PC-3 (cell line): ENCODE measurements at regions not wholly inside any gene's neighbourhood (a gene's known extent, or its start where the extent isn't known, plus 50 kb on each side); places are given as distances from the start of the nearest gene placed in this dataset.

ENCODE experiments used
- ATAC-seq: fragments of 200-7000 bp; cut with Tn5 transposase; 2 replicates; pipeline ENCODE4 v1.9.1; 2020; ENCODE audit warnings: mild to moderate bottlenecking, moderate library complexity
- BruUV-seq: library from RNA; stranded (reverse); fragments of 400-500 nt; replicated peaks from 2 replicates; lab custom pipeline; 2021; lab: Mats Ljungman, UMichigan
- CTCF ChIA-PET: fragments of 300-600 bp; sonication (Branson Sonifier 250); formaldehyde crosslinking; loops from one replicate; lab custom pipeline; 2022; ENCODE audit warnings: antibody characterized with exemption; lab: Charles Lee
- POLR2A ChIA-PET: fragments of 300-600 bp; sonication (Branson Sonifier 250); formaldehyde crosslinking; loops from one replicate; lab custom pipeline; 2022; ENCODE audit warnings: antibody characterized with exemption; ENCODE audit not compliant: unreplicated experiment; lab: Charles Lee
- DNase-seq: peaks from one replicate; pipeline ENCODE4 v3.0.0-alpha.2; 2015
- H2AFZ ChIP-seq: fragments of 300-600 bp; sonication (generic); 2 replicates; pipeline ENCODE4 v1.6.0; 2016; ENCODE audit warnings: antibody characterized with exemption, low read length
- H3F3A ChIP-seq: fragments of 300-600 bp; sonication (generic); one replicate; pipeline ENCODE4 v1.6.0; 2017; ENCODE audit warnings: antibody characterized with exemption, low read length, control low read depth, mild to moderate bottlenecking; ENCODE audit not compliant: unreplicated experiment
- H3K27ac ChIP-seq: fragments of 300-600 bp; sonication (generic); 2 replicates; pipeline ENCODE4 v1.5.1; 2016; ENCODE audit warnings: mild to moderate bottlenecking, low read length
- H3K27me3 ChIP-seq: fragments of 300-600 bp; sonication (generic); 2 replicates; pipeline ENCODE4 v1.6.1; 2016; ENCODE audit warnings: low read length, mixed read lengths
- H3K36me3 ChIP-seq: fragments of 300-600 bp; sonication (generic); 2 replicates; pipeline ENCODE4 v1.6.1; 2016; ENCODE audit warnings: low read depth, mixed run types, low read length, mixed read lengths
- H3K4me1 ChIP-seq: fragments of 300-600 bp; sonication (generic); 2 replicates; pipeline ENCODE4 v1.5.1; 2016; ENCODE audit warnings: low read length; ENCODE audit not compliant: insufficient read depth
- H3K4me2 ChIP-seq: fragments of 300-600 bp; sonication (generic); 2 replicates; pipeline ENCODE4 v1.6.0; 2016; ENCODE audit warnings: low read length
- H3K4me3 ChIP-seq: fragments of 300-600 bp; sonication (generic); 2 replicates; pipeline ENCODE4 v1.5.1; 2016; ENCODE audit warnings: mild to moderate bottlenecking, low read length, mixed read lengths
- H3K79me2 ChIP-seq: fragments of 300-600 bp; sonication (generic); 2 replicates; pipeline ENCODE4 v1.6.1; 2017; ENCODE audit warnings: low read length, mixed read lengths
- H3K9ac ChIP-seq: fragments of 300-600 bp; sonication (generic); 2 replicates; pipeline ENCODE4 v1.6.0; 2016; ENCODE audit warnings: mild to moderate bottlenecking, low read length
- H3K9me2 ChIP-seq: fragments of 300-600 bp; sonication (generic); replicated peaks from 2 replicates; pipeline ENCODE4 v1.6.1; 2016; ENCODE audit warnings: mixed run types, low read length, mixed read lengths
- H3K9me3 ChIP-seq: fragments of 300-600 bp; sonication (generic); 2 replicates; pipeline ENCODE4 v1.6.1; 2016; ENCODE audit warnings: low read length, mixed read lengths
- H4K20me1 ChIP-seq: fragments of 300-600 bp; sonication (generic); 2 replicates; pipeline ENCODE4 v1.6.1; 2016; ENCODE audit warnings: low read length, mixed read lengths
- CTCF ChIP-seq: fragments of 300-600 bp; sonication (generic); conservative IDR thresholded peaks from 2 replicates; pipeline ENCODE4 v1.5.1; 2017; ENCODE audit warnings: antibody characterized with exemption, low read depth, mild to moderate bottlenecking, low read length
- EZH2 ChIP-seq: fragments of 300-600 bp; sonication (generic); IDR thresholded peaks from one replicate; pipeline ENCODE4 v1.6.1; 2017; ENCODE audit warnings: antibody characterized with exemption, mild to moderate bottlenecking, low read length; ENCODE audit not compliant: unreplicated experiment
- EZH2phosphoT487 ChIP-seq: fragments of 300-600 bp; sonication (generic); IDR thresholded peaks from 2 replicates; pipeline ENCODE4 v1.6.1; 2018; ENCODE audit warnings: mild to moderate bottlenecking, antibody characterized with exemption, low read length, borderline replicate concordance
- intact Hi-C: fragments of 100-400 bp; cut with micrococcal nuclease; formaldehyde crosslinking; loops from 2 replicates; pipeline ENCODE4 v1.9.0; 2023

DNA sequence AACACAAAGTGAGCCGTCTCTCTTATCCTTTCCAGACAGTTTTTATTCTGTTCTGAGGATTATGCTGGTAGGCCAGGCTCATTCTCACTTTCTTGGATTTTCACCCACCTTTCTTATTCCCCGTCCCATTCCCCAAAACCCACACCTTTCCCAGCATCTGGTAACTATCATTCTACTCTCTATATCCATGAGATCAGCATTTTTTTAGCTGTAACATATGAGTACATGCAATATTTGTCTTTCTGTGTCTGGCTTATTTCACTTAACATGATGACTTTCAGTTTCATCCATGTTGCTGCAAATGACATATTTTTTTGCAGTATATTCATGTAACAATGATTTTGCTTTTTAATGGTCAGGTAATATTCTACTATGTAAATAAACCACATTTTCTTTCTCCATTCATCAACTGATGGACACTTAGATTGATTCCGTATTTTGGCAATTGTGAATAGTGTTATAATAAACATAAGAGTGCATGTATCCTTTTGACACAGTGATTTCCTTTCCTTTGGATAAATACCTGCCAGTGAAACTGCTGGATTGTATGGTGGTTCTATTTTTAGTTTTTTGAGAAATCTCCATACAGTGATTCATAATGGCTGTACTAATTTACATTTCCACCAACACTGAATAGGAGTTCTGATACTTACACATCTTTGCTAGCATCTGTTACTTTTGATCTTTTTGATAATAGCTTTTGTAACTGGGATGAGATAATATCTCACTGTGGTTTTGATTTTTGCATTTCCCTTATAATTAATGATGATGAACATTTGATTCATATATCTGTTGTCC, 289.3 kb downstream of the RPRM start:
- H3K36me3 ChIP-seq, result no peaks in the 10 kb centered on the region
- no peaks in the 10 kb centered on the region for H4K20me1 ChIP-seq
- no peak overlapping the region for H2AFZ ChIP-seq
- H3K27me3 ChIP-seq, result no peaks in the 10 kb centered on the region
- no peak for DNase-seq
- no peaks in the 10 kb centered on the region for H3F3A ChIP-seq
- ChIA-PET POLR2A (no interaction called here), CTCF (no interaction called here)
- H3K9ac ChIP-seq, result no peak overlapping the region
- no peaks in the 10 kb centered on the region for H3K9me3 ChIP-seq
- no peak overlapping the region for H3K4me3 ChIP-seq
- no peak overlapping the region for H3K27ac ChIP-seq
- no peaks in the 10 kb centered on the region for H3K9me2 ChIP-seq
- BruUV-seq, result no TSS peak
- intact Hi-C loops, result no loop called here
- H3K79me2 ChIP-seq, result no peaks in the 10 kb centered on the region
- TF ChIP-seq EZH2phosphoT487 (no peak), CTCF (no peak), EZH2 (no peak)
- ATAC-seq, result no peak
- no peak overlapping the region for H3K4me2 ChIP-seq
- no peaks in the 10 kb centered on the region for H3K4me1 ChIP-seq

DNA sequence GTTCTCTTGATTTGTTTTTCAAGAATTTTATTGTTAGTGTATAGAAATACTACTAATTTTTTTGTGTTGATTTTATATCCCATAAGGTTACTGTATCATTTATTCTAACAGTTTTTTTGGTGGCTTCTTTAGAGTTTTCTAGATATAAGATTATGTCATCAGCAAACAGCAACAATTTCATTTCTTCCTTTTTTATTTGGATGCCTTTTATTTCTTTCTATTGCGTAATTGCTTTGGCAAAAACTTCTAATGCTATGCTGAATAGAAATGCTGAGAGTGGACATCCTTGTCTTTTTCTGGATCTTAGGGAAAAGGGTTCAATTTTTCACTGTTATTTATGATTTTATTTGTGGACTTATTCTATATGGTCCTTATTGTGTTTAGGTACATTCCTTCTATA, 298.8 kb downstream of the RPRM start:
- no peaks in the 10 kb centered on the region for H3K36me3 ChIP-seq
- H3K9me3 ChIP-seq, result no peaks in the 10 kb centered on the region
- ATAC-seq (no peak), DNase-seq (no peak)
- H4K20me1 ChIP-seq, result no peaks in the 10 kb centered on the region
- H3K9ac ChIP-seq, result no peak overlapping the region
- no peak overlapping the region for H3K4me2 ChIP-seq
- no peaks in the 10 kb centered on the region for H3K9me2 ChIP-seq
- ChIA-PET POLR2A (no interaction called here), CTCF (no interaction called here)
- no peak overlapping the region for H3K27ac ChIP-seq
- H3K27me3 ChIP-seq, result no peaks in the 10 kb centered on the region
- intact Hi-C loops, result no loop called here
- no TSS peak for BruUV-seq
- H2AFZ ChIP-seq, result no peak overlapping the region
- TF ChIP-seq EZH2phosphoT487, result no peak
- no peak for TF ChIP-seq EZH2
- no peak for TF ChIP-seq CTCF
- no peaks in the 10 kb centered on the region for H3F3A ChIP-seq
- H3K4me1 ChIP-seq, result no peaks in the 10 kb centered on the region
- no peak overlapping the region for H3K4me3 ChIP-seq
- H3K79me2 ChIP-seq, result no peaks in the 10 kb centered on the region

DNA sequence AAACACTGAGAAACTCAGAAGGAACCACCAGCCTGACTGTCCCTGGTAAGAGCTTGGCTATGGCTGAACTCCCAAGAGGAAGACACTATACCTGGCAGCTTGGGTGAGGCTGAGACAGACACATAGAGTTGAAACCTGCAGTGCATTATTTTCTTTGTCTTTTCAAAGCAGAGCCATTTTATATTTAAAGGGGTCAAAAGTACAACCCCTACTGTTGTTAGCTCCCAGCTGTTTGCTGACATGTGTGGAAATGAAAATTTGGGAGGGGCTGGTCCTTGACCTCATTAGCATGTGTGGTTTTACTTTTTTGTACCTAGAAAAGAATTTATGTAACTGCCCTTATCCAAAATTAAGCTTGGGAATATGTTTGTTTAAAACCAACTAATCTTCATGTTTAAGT, 309.0 kb downstream of the RPRM start:
- ChIA-PET POLR2A (no interaction called here), CTCF (no interaction called here)
- no peaks in the 10 kb centered on the region for H3K9me3 ChIP-seq
- H3K4me1 ChIP-seq, result no peaks in the 10 kb centered on the region
- H3K9ac ChIP-seq, result no peak overlapping the region
- H2AFZ ChIP-seq, result no peak overlapping the region
- H4K20me1 ChIP-seq, result no peaks in the 10 kb centered on the region
- H3K4me3 ChIP-seq, result no peak overlapping the region
- H3K36me3 ChIP-seq, result no peaks in the 10 kb centered on the region
- H3F3A ChIP-seq, result no peaks in the 10 kb centered on the region
- no peak for DNase-seq
- no peak overlapping the region for H3K4me2 ChIP-seq
- no peak for TF ChIP-seq CTCF
- no peak for TF ChIP-seq EZH2phosphoT487
- TF ChIP-seq EZH2, result no peak
- no peak for ATAC-seq
- no peak overlapping the region for H3K27ac ChIP-seq
- no peaks in the 10 kb centered on the region for H3K79me2 ChIP-seq
- intact Hi-C loops, result no loop called here
- H3K9me2 ChIP-seq, result no peaks in the 10 kb centered on the region
- no TSS peak for BruUV-seq
- no peaks in the 10 kb centered on the region for H3K27me3 ChIP-seq
